ENCODE measurements at regions not wholly inside any gene's neighbourhood (a gene's known extent, or its start where the extent isn't known, plus 50 kb on each side); places are given as distances from the start of the nearest gene placed in this dataset.

- DNase-seq (ENCODE audit: low read depth in 1 of 2, low spot score in 1 of 2), result no peak
- H3K4me3 ChIP-seq, result no peak overlapping the region
- no peaks in the 10 kb centered on the region for H3K4me1 ChIP-seq (ENCODE audit: low read depth)
- TF ChIP-seq CTCF (IDR thresholded peaks at IDR 0.05; ENCODE audit: low read depth, low read length), result no peak
- H3K27me3 ChIP-seq, result no peaks in the 10 kb centered on the region
- no peaks in the 10 kb centered on the region for H3K36me3 ChIP-seq
- H3K9me3 ChIP-seq (ENCODE audit: low read depth), result no peaks in the 10 kb centered on the region
- H3K27ac ChIP-seq, result no peak overlapping the region
These were observed 607.3 kb downstream of the PRELID2 start for GRCh38 chr5:145227881-145228280.

GRCh38 chr5:145226726-145227125, 608.4 kb downstream of the PRELID2 start:
- Histone ChIP-seq H3K27me3 (no peaks in the 10 kb centered on the region), H3K4me3 (no peak overlapping the region), H3K36me3 (no peaks in the 10 kb centered on the region), H3K4me1 (ENCODE audit: low read depth) (no peaks in the 10 kb centered on the region), H3K9me3 (ENCODE audit: low read depth) (no peaks in the 10 kb centered on the region), H3K27ac (no peak overlapping the region)
- TF ChIP-seq CTCF (IDR thresholded peaks at IDR 0.05; ENCODE audit: low read depth, low read length), result no peak
- no peak for DNase-seq (ENCODE audit: low read depth in 1 of 2, low spot score in 1 of 2)

GRCh38 chr5:145225529-145225928, 609.6 kb downstream of the PRELID2 start:
- no peak overlapping the region for H3K4me3 ChIP-seq
- DNase-seq (ENCODE audit: low read depth in 1 of 2, low spot score in 1 of 2), result no peak
- no peak overlapping the region for H3K27ac ChIP-seq
- H3K27me3 ChIP-seq, result no peaks in the 10 kb centered on the region
- H3K36me3 ChIP-seq, result no peaks in the 10 kb centered on the region
- H3K4me1 ChIP-seq (ENCODE audit: low read depth), result no peaks in the 10 kb centered on the region
- no peak for TF ChIP-seq CTCF (IDR thresholded peaks at IDR 0.05; ENCODE audit: low read depth, low read length)
- no peaks in the 10 kb centered on the region for H3K9me3 ChIP-seq (ENCODE audit: low read depth)

- H3K27ac ChIP-seq, result no peak overlapping the region
- H3K4me1 ChIP-seq (ENCODE audit: low read depth), result no peaks in the 10 kb centered on the region
- H3K9me3 ChIP-seq (ENCODE audit: low read depth), result no peaks in the 10 kb centered on the region
- no peak for DNase-seq (ENCODE audit: low read depth in 1 of 2, low spot score in 1 of 2)
- no peak overlapping the region for H3K4me3 ChIP-seq
- H3K36me3 ChIP-seq, result no peaks in the 10 kb centered on the region
- TF ChIP-seq CTCF (IDR thresholded peaks at IDR 0.05; ENCODE audit: low read depth, low read length), result no peak
- H3K27me3 ChIP-seq, result no peaks in the 10 kb centered on the region
These were observed 611.6 kb downstream of the PRELID2 start for GRCh38 chr5:145223582-145223981.

- no peaks in the 10 kb centered on the region for H3K4me1 ChIP-seq (ENCODE audit: low read depth)
- H3K4me3 ChIP-seq, result no peak overlapping the region
- no peak overlapping the region for H3K27ac ChIP-seq
- H3K9me3 ChIP-seq (ENCODE audit: low read depth), result no peaks in the 10 kb centered on the region
- no peaks in the 10 kb centered on the region for H3K36me3 ChIP-seq
- DNase-seq (ENCODE audit: low read depth in 1 of 2, low spot score in 1 of 2), result no peak
- TF ChIP-seq CTCF (IDR thresholded peaks at IDR 0.05; ENCODE audit: low read depth, low read length), result no peak
- H3K27me3 ChIP-seq, result no peaks in the 10 kb centered on the region
These were observed 612.5 kb downstream of the PRELID2 start for GRCh38 chr5:145222622-145223021.

- no peaks in the 10 kb centered on the region for H3K36me3 ChIP-seq
- H3K4me1 ChIP-seq (ENCODE audit: low read depth), result no peaks in the 10 kb centered on the region
- no peaks in the 10 kb centered on the region for H3K27me3 ChIP-seq
- TF ChIP-seq CTCF (IDR thresholded peaks at IDR 0.05; ENCODE audit: low read depth, low read length), result no peak
- H3K27ac ChIP-seq, result no peak overlapping the region
- H3K4me3 ChIP-seq, result no peak overlapping the region
- peak in 1 of 2 donors; percentile 39 for DNase-seq (ENCODE audit: low read depth in 1 of 2, low spot score in 1 of 2)
- no peaks in the 10 kb centered on the region for H3K9me3 ChIP-seq (ENCODE audit: low read depth)
These were observed 613.7 kb downstream of the PRELID2 start for GRCh38 chr5:145221416-145221815.

Measured in cardiac muscle cell (in vitro differentiated cells and primary cell).